Panc1 (cell line): ENCODE measurements at regions not wholly inside any gene's neighbourhood (a gene's known extent, or its start where the extent isn't known, plus 50 kb on each side); places are given as distances from the start of the nearest gene placed in this dataset.

ENCODE experiments used
- POLR2AphosphoS5 ChIP-seq: IDR thresholded peaks from 2 replicates; pipeline ENCODE4 v1.6.1; 2012; ENCODE audit warnings: mild to moderate bottlenecking, low read depth, low read length, moderate library complexity
- TF ChIP-seq, protein P1 (sequence below): fragments of 450-650 bp; IDR thresholded peaks from 2 replicates; pipeline ENCODE4 v1.5.1; 2017; ENCODE audit warnings: mild to moderate bottlenecking
- TF ChIP-seq, protein P2 (sequence below), 2 experiments: IDR thresholded peaks; 2 replicates each; pipeline ENCODE4 v1.6.1; 2011 to 2012; ENCODE audit warnings: low read depth in 2 of 2, control low read depth in 1 of 2, low read length in 1 of 2, mild to moderate bottlenecking in 1 of 2, moderate library complexity in 1 of 2; ENCODE audit not compliant: insufficient read depth in 1 of 2

DNA sequence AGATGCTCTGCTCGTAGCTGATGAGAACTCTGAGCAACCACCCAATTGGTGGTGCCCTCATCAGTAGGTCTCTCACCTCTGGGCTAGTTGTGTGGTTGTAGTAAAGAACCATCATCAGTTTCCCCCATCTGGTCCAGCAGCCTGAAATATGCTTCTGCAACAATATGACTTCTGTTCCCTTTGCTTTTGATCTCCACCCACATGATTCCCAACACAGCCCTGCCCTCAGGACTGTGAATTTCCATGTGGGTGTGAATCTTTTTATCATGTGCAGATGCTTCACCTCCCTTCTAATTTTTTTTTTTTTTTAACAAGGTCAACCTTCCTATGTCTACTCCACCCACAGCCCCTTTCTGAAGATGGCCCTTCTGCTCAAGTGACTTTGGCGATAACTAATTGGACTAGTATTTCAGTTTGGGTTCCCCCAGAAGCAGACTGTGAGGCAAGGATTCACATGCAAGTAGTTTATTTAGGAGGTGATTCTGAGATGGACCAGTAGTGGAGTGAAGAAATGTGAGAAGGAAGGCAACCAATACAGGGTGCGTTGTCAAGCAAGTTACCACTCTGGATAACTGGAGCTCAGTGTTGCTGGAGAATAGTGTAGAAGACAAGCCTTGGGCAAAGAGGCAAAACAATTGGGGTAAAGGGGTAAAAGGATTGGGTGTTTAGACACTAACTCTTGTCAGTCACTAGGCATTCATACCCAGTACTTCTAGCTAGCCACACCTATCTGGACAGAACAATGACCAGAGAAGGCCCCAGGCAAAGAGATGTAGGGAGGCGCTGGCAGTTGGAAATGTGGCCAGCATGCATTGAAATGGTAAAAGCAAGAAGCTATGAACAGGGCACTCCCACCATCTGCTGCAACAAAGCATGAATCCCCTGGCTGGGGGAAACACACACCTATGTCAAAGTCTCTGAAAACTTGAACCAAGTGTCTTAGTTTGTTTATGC lies 466.2 kb downstream of the BCOR start:
- TF ChIP-seq, protein P1, sequence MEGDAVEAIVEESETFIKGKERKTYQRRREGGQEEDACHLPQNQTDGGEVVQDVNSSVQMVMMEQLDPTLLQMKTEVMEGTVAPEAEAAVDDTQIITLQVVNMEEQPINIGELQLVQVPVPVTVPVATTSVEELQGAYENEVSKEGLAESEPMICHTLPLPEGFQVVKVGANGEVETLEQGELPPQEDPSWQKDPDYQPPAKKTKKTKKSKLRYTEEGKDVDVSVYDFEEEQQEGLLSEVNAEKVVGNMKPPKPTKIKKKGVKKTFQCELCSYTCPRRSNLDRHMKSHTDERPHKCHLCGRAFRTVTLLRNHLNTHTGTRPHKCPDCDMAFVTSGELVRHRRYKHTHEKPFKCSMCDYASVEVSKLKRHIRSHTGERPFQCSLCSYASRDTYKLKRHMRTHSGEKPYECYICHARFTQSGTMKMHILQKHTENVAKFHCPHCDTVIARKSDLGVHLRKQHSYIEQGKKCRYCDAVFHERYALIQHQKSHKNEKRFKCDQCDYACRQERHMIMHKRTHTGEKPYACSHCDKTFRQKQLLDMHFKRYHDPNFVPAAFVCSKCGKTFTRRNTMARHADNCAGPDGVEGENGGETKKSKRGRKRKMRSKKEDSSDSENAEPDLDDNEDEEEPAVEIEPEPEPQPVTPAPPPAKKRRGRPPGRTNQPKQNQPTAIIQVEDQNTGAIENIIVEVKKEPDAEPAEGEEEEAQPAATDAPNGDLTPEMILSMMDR, result no peak
- TF ChIP-seq, protein P2, sequence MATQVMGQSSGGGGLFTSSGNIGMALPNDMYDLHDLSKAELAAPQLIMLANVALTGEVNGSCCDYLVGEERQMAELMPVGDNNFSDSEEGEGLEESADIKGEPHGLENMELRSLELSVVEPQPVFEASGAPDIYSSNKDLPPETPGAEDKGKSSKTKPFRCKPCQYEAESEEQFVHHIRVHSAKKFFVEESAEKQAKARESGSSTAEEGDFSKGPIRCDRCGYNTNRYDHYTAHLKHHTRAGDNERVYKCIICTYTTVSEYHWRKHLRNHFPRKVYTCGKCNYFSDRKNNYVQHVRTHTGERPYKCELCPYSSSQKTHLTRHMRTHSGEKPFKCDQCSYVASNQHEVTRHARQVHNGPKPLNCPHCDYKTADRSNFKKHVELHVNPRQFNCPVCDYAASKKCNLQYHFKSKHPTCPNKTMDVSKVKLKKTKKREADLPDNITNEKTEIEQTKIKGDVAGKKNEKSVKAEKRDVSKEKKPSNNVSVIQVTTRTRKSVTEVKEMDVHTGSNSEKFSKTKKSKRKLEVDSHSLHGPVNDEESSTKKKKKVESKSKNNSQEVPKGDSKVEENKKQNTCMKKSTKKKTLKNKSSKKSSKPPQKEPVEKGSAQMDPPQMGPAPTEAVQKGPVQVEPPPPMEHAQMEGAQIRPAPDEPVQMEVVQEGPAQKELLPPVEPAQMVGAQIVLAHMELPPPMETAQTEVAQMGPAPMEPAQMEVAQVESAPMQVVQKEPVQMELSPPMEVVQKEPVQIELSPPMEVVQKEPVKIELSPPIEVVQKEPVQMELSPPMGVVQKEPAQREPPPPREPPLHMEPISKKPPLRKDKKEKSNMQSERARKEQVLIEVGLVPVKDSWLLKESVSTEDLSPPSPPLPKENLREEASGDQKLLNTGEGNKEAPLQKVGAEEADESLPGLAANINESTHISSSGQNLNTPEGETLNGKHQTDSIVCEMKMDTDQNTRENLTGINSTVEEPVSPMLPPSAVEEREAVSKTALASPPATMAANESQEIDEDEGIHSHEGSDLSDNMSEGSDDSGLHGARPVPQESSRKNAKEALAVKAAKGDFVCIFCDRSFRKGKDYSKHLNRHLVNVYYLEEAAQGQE (IDR thresholded peaks at IDR 0.05; ENCODE audit: insufficient read depth in 1 of 2, low read depth in 2 of 2, low read length in 1 of 2), result no peak
- no peak for TF ChIP-seq POLR2AphosphoS5
